ENCODE measurements at regions not wholly inside any gene's neighbourhood (a gene's known extent, or its start where the extent isn't known, plus 50 kb on each side); places are given as distances from the start of the nearest gene placed in this dataset.

DNA sequence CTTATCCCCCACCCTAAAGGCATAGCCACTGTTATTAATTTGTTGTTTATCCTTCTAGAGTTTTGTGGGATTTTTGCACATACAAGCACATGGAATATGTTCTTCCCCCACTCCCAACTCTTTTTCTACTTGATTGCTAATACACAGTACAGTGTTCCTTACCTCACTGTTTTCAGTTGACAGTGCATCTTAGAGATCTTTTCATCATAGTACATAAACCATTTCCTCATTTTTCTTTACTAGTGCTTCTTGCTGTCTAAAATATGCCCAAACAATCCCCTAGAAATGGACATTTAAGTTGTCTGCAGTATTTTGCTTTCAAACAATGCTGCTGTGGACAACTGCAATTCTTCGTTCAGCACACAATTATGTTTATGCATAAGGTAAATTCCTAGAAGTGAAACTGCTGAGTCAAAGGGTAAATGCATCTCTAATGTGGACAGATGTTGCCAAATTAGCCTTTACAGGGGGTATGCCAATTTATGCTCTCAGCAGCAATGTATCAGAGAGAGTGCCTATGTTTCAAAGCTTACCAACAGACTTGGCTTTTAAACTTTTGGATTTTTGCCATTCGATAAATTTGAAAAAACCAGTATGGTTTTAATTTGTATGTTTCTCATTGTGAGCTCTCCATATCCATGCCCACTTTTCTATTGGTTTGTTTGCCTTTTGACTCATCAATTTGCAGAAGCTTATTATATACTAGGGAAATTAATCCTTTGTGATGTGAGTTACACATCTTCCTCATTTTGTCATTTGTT, 132.6 kb downstream of the MRPS6 start:
- H3K27ac ChIP-seq = no peak overlapping the region

DNA sequence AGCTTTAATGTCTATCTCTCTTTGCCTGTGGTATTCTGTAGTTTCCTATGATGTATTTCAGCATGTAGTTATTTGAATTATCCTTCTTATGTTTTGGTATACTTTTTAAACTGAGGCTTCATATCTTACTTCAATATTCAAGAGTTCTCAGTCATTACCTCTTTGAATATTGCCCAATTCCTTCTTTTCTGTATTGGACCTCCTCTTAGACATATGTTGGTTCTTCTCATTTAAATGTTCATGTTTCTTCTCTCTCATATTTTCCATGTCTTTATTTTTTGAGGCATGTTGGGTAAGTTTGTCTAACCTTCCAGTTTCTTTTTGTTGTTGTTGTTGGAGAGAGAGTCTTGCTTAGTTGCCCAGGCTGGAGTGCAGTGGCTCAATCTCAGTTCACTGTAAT, 140.6 kb downstream of the MRPS6 start:
- H3K4me3 ChIP-seq = no peak overlapping the region
- H3K36me3 ChIP-seq = no peaks in the 10 kb centered on the region
- no peak overlapping the region for H3K27ac ChIP-seq
- no peaks in the 10 kb centered on the region for H3K4me1 ChIP-seq
- no peaks in the 10 kb centered on the region for H3K27me3 ChIP-seq
- H3K9me3 ChIP-seq (replicated peaks) = 0 out of 2 replicates have a peak, but pooled peaks cover 4% of the 10 kb centered on the region
- DNase-seq = no peak

More for the DNA sequence above, 132.6 kb downstream of the MRPS6 start:
- no peaks in the 10 kb centered on the region for H3K27me3 ChIP-seq
- no peaks in the 10 kb centered on the region for H3K4me1 ChIP-seq
- DNase-seq = no peak
- H3K4me3 ChIP-seq = no peak overlapping the region
- no peaks in the 10 kb centered on the region for H3K9me3 ChIP-seq (replicated peaks)
- H3K36me3 ChIP-seq = no peaks in the 10 kb centered on the region

- Histone ChIP-seq H3K27ac (no peak overlapping the region), H3K9me3 (replicated peaks) (0 out of 2 replicates have a peak, but pooled peaks cover 4% of the 10 kb centered on the region), H3K4me1 (no peaks in the 10 kb centered on the region), H3K27me3 (no peaks in the 10 kb centered on the region), H3K4me3 (no peak overlapping the region), H3K36me3 (no peaks in the 10 kb centered on the region)
- no peak for DNase-seq
Observed at GRCh38 chr21:34215501-34215900, 142.1 kb downstream of the MRPS6 start.

GRCh38 chr21:34215911-34216717, 142.7 kb downstream of the MRPS6 start:
- Histone ChIP-seq H3K27me3 (no peaks in the 10 kb centered on the region), H3K27ac (no peak overlapping the region), H3K36me3 (no peaks in the 10 kb centered on the region), H3K9me3 (replicated peaks) (0 out of 2 replicates have a peak, but pooled peaks cover 4% of the 10 kb centered on the region), H3K4me1 (no peaks in the 10 kb centered on the region), H3K4me3 (no peak overlapping the region)
- DNase-seq = no peak

- 0 out of 2 replicates have a peak, but pooled peaks cover 4% of the 10 kb centered on the region for H3K9me3 ChIP-seq (replicated peaks)
- H3K27ac ChIP-seq = no peak overlapping the region
- no peaks in the 10 kb centered on the region for H3K27me3 ChIP-seq
- H3K36me3 ChIP-seq = no peaks in the 10 kb centered on the region
- no peak for DNase-seq
- no peaks in the 10 kb centered on the region for H3K4me1 ChIP-seq
- no peak overlapping the region for H3K4me3 ChIP-seq
Observed at GRCh38 chr21:34216718-34217032, 143.3 kb downstream of the MRPS6 start.

- H3K27ac ChIP-seq = no peak overlapping the region
- H3K36me3 ChIP-seq = no peaks in the 10 kb centered on the region
- no peak overlapping the region for H3K4me3 ChIP-seq
- H3K27me3 ChIP-seq = no peaks in the 10 kb centered on the region
- 0 out of 2 replicates have a peak, but pooled peaks cover 4% of the 10 kb centered on the region for H3K9me3 ChIP-seq (replicated peaks)
- no peaks in the 10 kb centered on the region for H3K4me1 ChIP-seq
- DNase-seq = no peak
Observed at GRCh38 chr21:34217263-34217662, 143.9 kb downstream of the MRPS6 start.

GRCh38 chr21:34219334-34220060, 144.3 kb upstream of the KCNE2 start:
- Histone ChIP-seq H3K36me3 (no peaks in the 10 kb centered on the region), H3K4me3 (no peak overlapping the region), H3K4me1 (no peaks in the 10 kb centered on the region), H3K27ac (no peak overlapping the region), H3K9me3 (replicated peaks) (no peaks in the 10 kb centered on the region), H3K27me3 (no peaks in the 10 kb centered on the region)
- DNase-seq = no peak

DNA sequence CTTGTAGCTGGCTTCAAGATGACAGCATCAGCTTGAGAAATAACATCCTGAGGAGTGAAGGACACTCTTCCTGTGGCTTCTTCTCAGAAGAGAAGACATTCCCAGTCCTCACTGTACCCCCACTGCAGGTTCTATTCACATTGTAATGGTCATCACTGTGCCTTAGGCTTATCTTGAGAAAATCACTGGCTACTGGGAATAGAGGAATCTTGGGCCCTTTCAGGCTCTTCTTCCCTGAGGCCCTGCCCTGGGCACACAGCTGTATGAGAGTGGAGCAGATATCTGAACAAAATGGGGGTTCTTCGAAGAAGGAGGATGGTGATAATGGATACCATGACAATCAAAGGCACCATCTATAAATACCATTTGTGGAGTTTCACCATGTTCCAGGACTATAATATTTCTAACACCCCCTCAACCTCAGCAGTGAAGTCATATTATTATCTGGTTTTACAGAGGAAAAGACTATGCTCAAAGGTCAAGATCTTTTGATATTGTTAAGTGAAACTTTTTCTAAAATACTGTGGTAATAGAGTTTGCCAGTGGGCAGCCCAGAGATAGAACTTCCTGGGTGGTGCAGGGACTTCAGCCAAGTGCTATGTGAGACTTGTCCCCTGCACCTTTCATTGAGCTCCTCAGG, 143.1 kb upstream of the KCNE2 start:
- H3K9me3 ChIP-seq (replicated peaks) = no peaks in the 10 kb centered on the region
- H3K36me3 ChIP-seq = no peaks in the 10 kb centered on the region
- no peaks in the 10 kb centered on the region for H3K27me3 ChIP-seq
- H3K4me1 ChIP-seq = no peaks in the 10 kb centered on the region
- DNase-seq = no peak
- no peak overlapping the region for H3K27ac ChIP-seq
- no peak overlapping the region for H3K4me3 ChIP-seq

DNA sequence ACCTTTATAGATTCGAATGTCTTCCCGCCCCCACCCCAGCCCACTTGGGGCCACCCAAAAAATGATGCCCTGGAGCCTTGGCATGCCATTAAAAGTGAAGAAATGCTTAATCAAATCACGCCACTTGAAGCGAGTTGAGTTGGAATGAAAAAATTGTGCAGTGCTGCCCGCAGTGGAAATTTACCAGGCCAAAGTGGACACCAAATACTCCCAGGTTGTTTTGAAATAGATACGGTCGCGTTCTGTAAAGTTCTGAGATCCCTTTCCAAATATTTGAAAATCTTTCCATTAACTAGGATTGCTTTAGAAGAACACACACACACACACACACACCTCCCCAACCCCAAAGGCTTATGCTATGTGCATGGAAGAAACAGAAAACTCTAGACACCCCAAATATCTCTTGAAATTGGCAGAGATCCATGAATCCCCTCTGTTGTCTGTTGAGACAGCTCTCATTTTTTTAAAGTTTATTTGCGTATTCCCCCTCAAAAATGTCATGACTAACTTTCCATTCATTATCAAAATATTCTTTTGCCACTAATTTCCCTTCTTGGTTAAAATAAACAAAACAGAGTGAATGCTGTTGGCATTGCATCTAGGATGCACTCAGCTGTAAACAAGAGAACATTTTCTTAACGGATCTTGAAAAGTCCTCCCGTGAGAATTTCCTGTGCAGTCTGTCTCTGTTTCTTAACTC, 142.3 kb upstream of the KCNE2 start:
- H3K27ac ChIP-seq = no peak overlapping the region
- DNase-seq = no peak
- H3K9me3 ChIP-seq (replicated peaks) = no peaks in the 10 kb centered on the region
- no peaks in the 10 kb centered on the region for H3K4me1 ChIP-seq
- H3K27me3 ChIP-seq = no peaks in the 10 kb centered on the region
- H3K4me3 ChIP-seq = no peak overlapping the region
- no peaks in the 10 kb centered on the region for H3K36me3 ChIP-seq

- Histone ChIP-seq H3K9me3 (replicated peaks) (no peaks in the 10 kb centered on the region), H3K36me3 (no peaks in the 10 kb centered on the region), H3K4me1 (no peaks in the 10 kb centered on the region), H3K27ac (no peak overlapping the region), H3K4me3 (no peak overlapping the region), H3K27me3 (no peaks in the 10 kb centered on the region)
- DNase-seq = no peak
Observed at GRCh38 chr21:34222031-34222335, 141.8 kb upstream of the KCNE2 start.

- Histone ChIP-seq H3K4me1 (no peaks in the 10 kb centered on the region), H3K9me3 (replicated peaks) (no peaks in the 10 kb centered on the region), H3K36me3 (no peaks in the 10 kb centered on the region), H3K27ac (no peak overlapping the region), H3K4me3 (no peak overlapping the region), H3K27me3 (no peaks in the 10 kb centered on the region)
- DNase-seq = no peak
Observed at GRCh38 chr21:34223376-34223775, 140.4 kb upstream of the KCNE2 start.

DNA sequence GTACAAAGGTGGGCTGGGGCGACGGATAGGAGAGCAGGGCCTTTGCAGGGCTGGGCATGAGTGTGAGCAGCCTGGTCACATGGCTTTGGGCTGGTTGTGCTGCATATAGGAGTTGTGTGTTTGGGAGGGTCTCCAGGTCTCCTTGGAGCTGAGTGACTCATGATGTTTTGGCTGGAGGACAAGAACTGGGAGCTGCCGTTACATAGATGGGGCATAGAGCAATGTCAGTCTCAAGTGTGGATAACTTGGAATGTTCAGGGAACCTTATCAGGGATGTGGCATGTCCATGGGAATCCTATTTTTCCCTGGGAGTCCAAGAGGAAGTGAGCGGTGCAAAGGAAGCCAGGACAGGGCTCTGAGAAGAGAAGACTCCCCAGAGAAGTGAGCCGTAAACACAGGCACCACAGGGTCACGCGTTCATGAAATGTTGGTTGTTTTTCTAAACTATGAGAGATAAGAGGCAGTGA, 136.4 kb upstream of the KCNE2 start:
- no peak for DNase-seq
- no peaks in the 10 kb centered on the region for H3K36me3 ChIP-seq
- H3K27ac ChIP-seq = no peak overlapping the region
- H3K27me3 ChIP-seq = no peaks in the 10 kb centered on the region
- no peak overlapping the region for H3K4me3 ChIP-seq
- H3K9me3 ChIP-seq (replicated peaks) = no peaks in the 10 kb centered on the region
- H3K4me1 ChIP-seq = no peaks in the 10 kb centered on the region

- no peak overlapping the region for H3K4me3 ChIP-seq
- no peak for DNase-seq
- H3K27ac ChIP-seq = no peak overlapping the region
- no peaks in the 10 kb centered on the region for H3K9me3 ChIP-seq (replicated peaks)
- no peaks in the 10 kb centered on the region for H3K36me3 ChIP-seq
- no peaks in the 10 kb centered on the region for H3K4me1 ChIP-seq
- no peaks in the 10 kb centered on the region for H3K27me3 ChIP-seq
Observed at GRCh38 chr21:34228792-34229191, 135.0 kb upstream of the KCNE2 start.

DNA sequence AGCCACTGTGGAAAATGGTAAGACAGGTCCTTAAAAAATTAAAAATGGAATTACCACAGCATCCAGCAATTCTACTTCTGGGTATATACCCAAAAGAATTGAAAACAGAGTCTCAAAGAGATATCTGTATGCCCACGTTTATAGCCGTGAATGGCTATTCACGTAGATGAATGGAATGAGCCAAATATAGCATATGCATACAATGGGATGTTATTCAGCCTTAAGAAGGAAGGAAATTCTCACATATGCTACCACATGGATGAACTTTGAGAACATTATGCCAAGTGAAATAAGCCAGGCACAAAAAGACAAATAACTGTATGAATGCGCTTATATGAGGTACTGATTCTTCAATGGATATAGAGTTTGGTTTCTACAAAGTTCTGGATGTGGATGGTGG, 134.5 kb upstream of the KCNE2 start:
- Histone ChIP-seq H3K36me3 (no peaks in the 10 kb centered on the region), H3K27me3 (no peaks in the 10 kb centered on the region), H3K4me3 (no peak overlapping the region), H3K27ac (no peak overlapping the region), H3K4me1 (no peaks in the 10 kb centered on the region), H3K9me3 (replicated peaks) (no peaks in the 10 kb centered on the region)
- no peak for DNase-seq
